Endodermal cell (in vitro differentiated cells): ENCODE measurements at regions not wholly inside any gene's neighbourhood (a gene's known extent, or its start where the extent isn't known, plus 50 kb on each side); places are given as distances from the start of the nearest gene placed in this dataset.
"Not testable (repeated sequence)": the region's sequence is repeated elsewhere in the genome, so short reads cannot be mapped to it uniquely, and the experiment has no call there.

Source experiments
- DNase-seq: peaks from one replicate; pipeline ENCODE4 v3.0.0-alpha.2; 2017
- H3K27ac ChIP-seq: 2 replicates; pipeline ENCODE4 v1.5.1; 2013; ENCODE audit warnings: mild to moderate bottlenecking, low read depth, low read length, moderate library complexity
- H3K27me3 ChIP-seq: 2 replicates; pipeline ENCODE4 v1.6.1; 2013; ENCODE audit warnings: mild to moderate bottlenecking, low read length, moderate library complexity; ENCODE audit not compliant: insufficient read depth, control insufficient read depth, poor library complexity, severe bottlenecking
- H3K36me3 ChIP-seq: 2 replicates; pipeline ENCODE4 v1.7.0; 2013; ENCODE audit warnings: mild to moderate bottlenecking, low read length, moderate library complexity; ENCODE audit not compliant: control insufficient read depth, insufficient read depth
- H3K4me1 ChIP-seq: one replicate; pipeline ENCODE4 v1.7.0; 2013; ENCODE audit warnings: low read length; ENCODE audit not compliant: control insufficient read depth, insufficient read depth
- H3K4me3 ChIP-seq: 2 replicates; pipeline ENCODE4 v1.5.1; 2013; ENCODE audit warnings: mild to moderate bottlenecking, low read length, moderate library complexity
- H3K9ac ChIP-seq: 2 replicates; pipeline ENCODE4 v1.6.1; 2013; ENCODE audit warnings: mild to moderate bottlenecking, low read length, moderate library complexity; ENCODE audit not compliant: poor library complexity, severe bottlenecking; ENCODE audit errors: extremely low read depth
- H3K9me3 ChIP-seq: 2 replicates; pipeline ENCODE4 v1.6.1; 2013; ENCODE audit warnings: mild to moderate bottlenecking, low read length, moderate library complexity; ENCODE audit not compliant: control insufficient read depth
- H3K27ac Mint-ChIP-seq: 2 replicates; pipeline ENCODE4 v1.8.0; 2020; ENCODE audit warnings: mixed read lengths
- H3K27me3 Mint-ChIP-seq: 2 replicates; pipeline ENCODE4 v1.8.0; 2021; ENCODE audit warnings: mild to moderate bottlenecking, mixed read lengths; ENCODE audit not compliant: insufficient read depth
- H3K36me3 Mint-ChIP-seq: 2 replicates; pipeline ENCODE4 v1.8.0; 2020; ENCODE audit warnings: low read depth, mixed read lengths
- H3K4me1 Mint-ChIP-seq: 2 replicates; pipeline ENCODE4 v1.8.0; 2020; ENCODE audit warnings: mixed read lengths
- H3K4me3 Mint-ChIP-seq: 2 replicates; pipeline ENCODE4 v1.8.0; 2020; ENCODE audit warnings: mild to moderate bottlenecking, moderate library complexity, mixed read lengths
- H3K9me3 Mint-ChIP-seq: 2 replicates; pipeline ENCODE4 v1.8.0; 2020; ENCODE audit warnings: mild to moderate bottlenecking, mixed read lengths
- WGBS, 2 experiments: methylation state at CpG; one replicate each; pipeline versions ENCODE4 v1.1.5 to v1.1.7; 2013; ENCODE audit warnings: missing lambda C conversion rate in 2 of 2, mixed read lengths in 1 of 2; ENCODE audit not compliant: insufficient coverage in 1 of 2, insufficient read length in 1 of 2; 5-methylcytosine and 5-hydroxymethylcytosine counted together

DNA sequence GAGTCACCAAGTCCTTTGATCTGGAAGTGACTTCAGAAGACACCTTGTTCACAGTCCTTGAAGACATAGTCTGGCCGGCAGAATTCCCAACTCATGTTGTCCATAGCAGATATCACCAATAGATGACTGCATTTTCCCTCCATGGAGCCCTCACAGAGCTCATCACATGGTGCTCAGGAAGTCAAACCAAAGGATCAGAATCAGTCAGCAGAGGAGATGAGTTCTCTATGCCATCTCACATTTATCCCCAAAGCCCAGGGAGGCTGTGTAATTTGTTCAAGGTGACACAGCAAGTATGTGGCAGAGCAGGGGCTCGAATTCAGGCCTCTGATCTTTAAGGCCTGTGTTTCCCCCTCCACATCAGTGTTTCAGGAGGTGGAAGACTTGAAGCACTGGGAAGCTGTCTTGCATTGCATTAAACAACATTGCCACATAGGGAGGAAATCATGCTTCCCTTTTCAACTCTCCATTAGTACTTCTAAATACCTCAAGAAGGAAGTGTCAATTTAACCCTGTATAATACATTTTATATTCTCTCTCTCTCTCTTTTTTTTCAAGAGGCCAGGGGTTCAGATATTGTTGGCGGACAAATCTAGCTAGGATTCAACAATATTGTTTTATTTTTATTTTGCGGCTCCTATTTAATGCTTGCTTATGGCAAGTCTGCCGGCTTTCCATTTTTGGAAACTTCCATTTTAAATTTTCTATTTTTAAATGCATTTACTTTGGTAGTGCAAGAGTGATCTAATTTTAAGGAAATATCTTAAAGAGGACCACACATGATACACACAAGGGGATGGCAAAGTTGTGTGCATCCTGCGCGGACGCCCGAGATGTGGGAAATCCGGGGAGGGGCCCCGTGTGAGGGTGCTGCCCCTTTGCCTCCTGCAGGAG lies 61.9 kb downstream of the NPIPB5 start:
- H3K27ac ChIP-seq, H3K27ac Mint-ChIP-seq, H3K4me3 Mint-ChIP-seq, H3K27me3 ChIP-seq, H3K9me3 Mint-ChIP-seq, H3K36me3 ChIP-seq, H3K4me3 ChIP-seq, DNase-seq, H3K4me1 ChIP-seq, H3K9me3 ChIP-seq, H3K4me1 Mint-ChIP-seq, H3K36me3 Mint-ChIP-seq, H3K9ac ChIP-seq: not testable (repeated sequence)
- WGBS, 2 experiments = 78 to 79% methylated on average over 1 of the region's 11 CpGs
- H3K27me3 Mint-ChIP-seq = peaks cover 15% of the 10 kb centered on the region

- H3K4me3 ChIP-seq, H3K4me1 Mint-ChIP-seq, H3K4me1 ChIP-seq, H3K9me3 Mint-ChIP-seq, H3K9me3 ChIP-seq, H3K27me3 ChIP-seq, H3K27ac Mint-ChIP-seq, H3K4me3 Mint-ChIP-seq, H3K9ac ChIP-seq, H3K36me3 ChIP-seq, H3K36me3 Mint-ChIP-seq, DNase-seq, H3K27ac ChIP-seq: not testable (repeated sequence)
- WGBS, 2 experiments = no CpG with 5 or more reads among the region's 26 CpGs
- peaks cover 15% of the 10 kb centered on the region for H3K27me3 Mint-ChIP-seq
These were observed 62.5 kb downstream of the NPIPB5 start for GRCh38 chr16:22573225-22573530.

DNA sequence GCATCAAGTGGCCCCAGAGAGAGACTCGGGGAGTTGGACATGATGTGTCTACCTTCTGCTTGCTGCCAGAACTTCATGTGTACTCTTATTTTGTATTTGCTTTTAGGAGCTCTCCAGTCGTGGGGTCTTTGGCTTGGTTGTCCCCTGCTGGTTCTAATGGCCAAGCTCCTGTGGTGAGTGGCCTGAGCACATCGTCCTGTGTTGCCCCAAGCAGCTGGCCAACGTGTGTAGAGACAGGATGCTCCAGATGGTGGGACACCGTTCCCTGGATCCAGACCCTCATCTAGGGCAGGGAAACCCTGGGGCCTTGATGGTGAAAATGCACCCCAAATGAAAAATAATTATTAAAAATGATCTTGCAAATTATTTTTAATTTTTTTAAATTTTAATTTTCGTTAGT lies 65.8 kb downstream of the NPIPB5 start:
- not testable (repeated sequence) for H3K36me3 ChIP-seq, H3K9ac ChIP-seq, H3K4me3 Mint-ChIP-seq, H3K4me1 ChIP-seq, H3K4me3 ChIP-seq, H3K27ac Mint-ChIP-seq, H3K9me3 ChIP-seq, H3K36me3 Mint-ChIP-seq, H3K27ac ChIP-seq, H3K4me1 Mint-ChIP-seq, DNase-seq, H3K27me3 ChIP-seq, H3K9me3 Mint-ChIP-seq
- WGBS, 2 experiments = 88% methylated on average over 5 of the region's 6 CpGs; no CpG with 5 or more reads in 1 of the 2 experiments
- H3K27me3 Mint-ChIP-seq = peaks cover 15% of the 10 kb centered on the region

DNA sequence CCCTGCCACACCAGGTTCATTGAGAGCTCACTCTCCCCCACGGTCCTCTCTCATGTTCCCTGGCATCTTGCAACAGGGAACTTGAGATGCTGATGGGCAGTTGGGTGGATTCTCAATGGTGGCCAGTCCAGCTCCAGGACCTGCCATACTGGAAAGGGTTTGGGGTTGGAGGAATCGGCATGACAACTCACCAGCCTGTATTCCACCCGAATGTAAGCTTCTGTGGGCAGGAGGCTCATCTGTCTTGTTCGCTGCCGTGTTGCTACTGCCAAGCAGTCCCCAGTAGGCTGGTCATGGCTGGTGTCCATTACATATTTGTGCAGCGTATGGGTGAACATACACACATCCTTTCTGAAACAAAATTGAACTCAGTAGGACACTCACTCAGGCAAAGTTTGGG lies 72.5 kb downstream of the NPIPB5 start:
- H3K9me3 Mint-ChIP-seq, H3K27me3 ChIP-seq, H3K4me1 ChIP-seq, H3K27me3 Mint-ChIP-seq, H3K4me1 Mint-ChIP-seq, H3K4me3 ChIP-seq, H3K27ac ChIP-seq, H3K4me3 Mint-ChIP-seq, H3K9ac ChIP-seq, DNase-seq, H3K36me3 Mint-ChIP-seq, H3K27ac Mint-ChIP-seq, H3K9me3 ChIP-seq, H3K36me3 ChIP-seq: not testable (repeated sequence)
- WGBS, 2 experiments = 100% methylated on average over 1 to 4 of the region's 6 CpGs

GRCh38 chr16:22584459-22584858 lies 73.8 kb downstream of the NPIPB5 start:
- not testable (repeated sequence) for H3K27me3 Mint-ChIP-seq, H3K27ac ChIP-seq, H3K9me3 Mint-ChIP-seq, H3K27me3 ChIP-seq, H3K4me3 ChIP-seq, H3K9me3 ChIP-seq, H3K9ac ChIP-seq, H3K4me3 Mint-ChIP-seq, H3K36me3 ChIP-seq, H3K27ac Mint-ChIP-seq, H3K36me3 Mint-ChIP-seq, H3K4me1 Mint-ChIP-seq, H3K4me1 ChIP-seq, DNase-seq
- WGBS, 2 experiments = 70% methylated on average over 1 of the region's 3 CpGs; no CpG with 5 or more reads in 1 of the 2 experiments

- not testable (repeated sequence) for DNase-seq, H3K9me3 Mint-ChIP-seq, H3K36me3 Mint-ChIP-seq
These were observed 74.2 kb downstream of the NPIPB5 start for GRCh38 chr16:22584941-22585340.

DNA sequence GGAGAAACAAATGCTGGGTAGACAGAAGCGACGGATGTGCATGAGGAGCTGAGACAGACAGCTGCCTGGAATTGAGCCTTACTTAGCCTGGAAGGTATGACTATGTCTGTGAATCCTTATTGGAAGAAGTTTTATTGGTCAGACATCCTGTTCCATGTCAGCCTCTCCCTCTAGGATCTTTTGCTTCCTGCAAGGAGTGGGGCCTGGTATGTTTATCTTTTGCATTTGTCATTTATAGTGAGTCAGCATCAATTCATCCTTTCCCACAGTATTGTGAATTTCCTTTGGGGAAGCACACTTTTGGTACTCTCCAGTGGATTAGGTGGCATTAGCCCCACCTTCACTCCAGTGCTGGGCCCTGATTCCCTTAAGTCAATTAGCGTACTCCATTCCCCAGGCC lies 74.7 kb downstream of the NPIPB5 start:
- H3K4me1 ChIP-seq, H3K9ac ChIP-seq, H3K36me3 ChIP-seq, H3K27ac Mint-ChIP-seq, H3K9me3 Mint-ChIP-seq, H3K27ac ChIP-seq, DNase-seq, H3K36me3 Mint-ChIP-seq, H3K9me3 ChIP-seq, H3K4me1 Mint-ChIP-seq, H3K27me3 Mint-ChIP-seq, H3K4me3 ChIP-seq, H3K4me3 Mint-ChIP-seq, H3K27me3 ChIP-seq: not testable (repeated sequence)
- WGBS, 2 experiments = no CpG with 5 or more reads among the region's 3 CpGs

More at GRCh38 chr16:22584941-22585340, 74.2 kb downstream of the NPIPB5 start:
- not testable (repeated sequence) for H3K27me3 ChIP-seq, H3K4me1 Mint-ChIP-seq, H3K36me3 ChIP-seq, H3K4me1 ChIP-seq, H3K27ac ChIP-seq, H3K4me3 ChIP-seq, H3K27me3 Mint-ChIP-seq, H3K4me3 Mint-ChIP-seq, H3K27ac Mint-ChIP-seq, H3K9me3 ChIP-seq, H3K9ac ChIP-seq
- WGBS, 2 experiments = no CpG with 5 or more reads among the region's 5 CpGs
